ENCODE measurements at regions not wholly inside any gene's neighbourhood (a gene's known extent, or its start where the extent isn't known, plus 50 kb on each side); places are given as distances from the start of the nearest gene placed in this dataset.

DNA sequence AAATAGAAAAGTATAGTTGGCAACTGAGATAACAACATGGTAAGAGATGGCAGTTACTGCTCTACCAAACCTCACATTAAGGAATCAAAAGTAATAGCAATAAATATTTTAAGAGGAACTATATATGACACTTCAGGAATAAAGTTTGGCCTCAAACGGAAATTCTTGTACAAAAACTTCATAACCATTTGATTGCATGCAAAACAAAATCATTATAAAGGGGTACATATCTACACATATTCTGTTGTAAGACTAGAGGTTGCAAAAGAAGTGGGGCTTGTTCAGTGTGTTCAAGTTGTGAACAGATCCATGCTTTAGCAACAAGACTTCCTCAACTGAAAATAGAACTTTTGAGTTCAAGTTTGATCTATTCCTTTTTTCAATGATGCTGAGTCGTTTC lies 133.5 kb upstream of the MIR17HG start:
- TF ChIP-seq, protein P1, sequence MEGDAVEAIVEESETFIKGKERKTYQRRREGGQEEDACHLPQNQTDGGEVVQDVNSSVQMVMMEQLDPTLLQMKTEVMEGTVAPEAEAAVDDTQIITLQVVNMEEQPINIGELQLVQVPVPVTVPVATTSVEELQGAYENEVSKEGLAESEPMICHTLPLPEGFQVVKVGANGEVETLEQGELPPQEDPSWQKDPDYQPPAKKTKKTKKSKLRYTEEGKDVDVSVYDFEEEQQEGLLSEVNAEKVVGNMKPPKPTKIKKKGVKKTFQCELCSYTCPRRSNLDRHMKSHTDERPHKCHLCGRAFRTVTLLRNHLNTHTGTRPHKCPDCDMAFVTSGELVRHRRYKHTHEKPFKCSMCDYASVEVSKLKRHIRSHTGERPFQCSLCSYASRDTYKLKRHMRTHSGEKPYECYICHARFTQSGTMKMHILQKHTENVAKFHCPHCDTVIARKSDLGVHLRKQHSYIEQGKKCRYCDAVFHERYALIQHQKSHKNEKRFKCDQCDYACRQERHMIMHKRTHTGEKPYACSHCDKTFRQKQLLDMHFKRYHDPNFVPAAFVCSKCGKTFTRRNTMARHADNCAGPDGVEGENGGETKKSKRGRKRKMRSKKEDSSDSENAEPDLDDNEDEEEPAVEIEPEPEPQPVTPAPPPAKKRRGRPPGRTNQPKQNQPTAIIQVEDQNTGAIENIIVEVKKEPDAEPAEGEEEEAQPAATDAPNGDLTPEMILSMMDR (IDR thresholded peaks at IDR 0.05; ENCODE audit: low read depth, low read length, poor library complexity, severe bottlenecking): no peak
- no peak for TF ChIP-seq EZH2phosphoT487 (IDR thresholded peaks at IDR 0.05; ENCODE audit: borderline replicate concordance, low read length)
